HG02763 (cell line): ENCODE measurements at regions not wholly inside any gene's neighbourhood (a gene's known extent, or its start where the extent isn't known, plus 50 kb on each side); places are given as distances from the start of the nearest gene placed in this dataset.

Experiments used
- ATAC-seq: cut with Tn5 transposase; IDR thresholded peaks from one replicate; pipeline ENCODE4 v1.9.1; 2021; ENCODE audit warnings: mild to moderate bottlenecking, moderate library complexity; ENCODE audit not compliant: unreplicated experiment

DNA sequence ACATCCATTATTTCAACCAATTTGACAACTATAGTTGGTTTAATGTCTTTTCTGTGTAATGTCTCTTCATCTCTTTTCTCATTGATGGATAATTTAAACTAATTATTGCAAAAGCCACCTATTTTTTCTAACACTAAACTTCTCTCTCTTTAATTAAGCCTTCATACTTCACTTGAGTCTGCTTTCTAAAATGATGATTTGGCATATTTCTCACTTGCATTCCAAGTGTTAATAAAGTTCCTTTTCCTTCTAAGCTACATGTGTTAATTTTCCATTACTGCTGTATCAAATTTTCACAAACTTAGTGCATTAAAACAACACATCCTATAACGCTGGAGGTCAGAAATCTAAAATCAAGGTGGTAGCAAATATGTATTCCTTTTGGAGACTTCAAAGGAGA lies 1743.8 kb upstream of the PCDH7 start:
- ATAC-seq = no peak

DNA sequence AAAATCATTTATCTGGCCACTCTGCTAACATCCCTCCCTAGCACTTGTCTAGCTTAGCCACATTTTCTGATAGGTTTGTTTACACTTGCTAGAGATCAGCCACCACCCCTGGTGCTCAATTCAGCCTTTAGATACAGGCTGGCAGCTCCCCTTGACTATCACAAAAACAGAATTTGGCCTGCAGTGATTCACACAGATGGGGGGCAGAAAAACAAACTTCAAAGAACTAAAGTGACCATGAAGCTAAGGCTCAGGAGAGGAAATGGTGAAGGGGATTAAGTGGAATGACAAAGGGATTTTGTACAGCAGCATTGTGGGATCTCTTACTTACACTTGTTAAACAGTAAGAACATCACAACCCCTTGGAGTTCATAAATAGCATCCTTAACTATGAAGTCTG lies 1718.0 kb upstream of the PCDH7 start:
- ATAC-seq = no peak

DNA sequence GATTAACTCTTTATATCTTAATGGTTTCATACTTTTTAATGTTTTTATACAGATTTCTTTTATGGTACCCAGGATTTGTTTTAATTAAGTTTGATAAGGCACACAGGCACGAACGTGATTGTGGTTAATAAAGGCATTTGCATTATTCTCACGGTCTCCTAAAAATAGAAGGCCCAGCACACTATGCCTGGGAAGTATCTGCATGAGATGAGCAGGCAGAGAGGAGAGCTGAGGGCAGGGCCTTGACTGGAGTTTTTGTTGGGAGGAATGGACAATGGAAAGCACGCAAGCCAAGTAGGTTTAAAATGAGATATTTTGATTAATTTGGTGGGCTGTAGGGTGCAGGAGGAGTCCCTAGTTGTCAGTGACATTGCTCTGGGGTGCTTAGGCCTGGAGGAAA lies 1714.3 kb upstream of the PCDH7 start:
- no peak for ATAC-seq

DNA sequence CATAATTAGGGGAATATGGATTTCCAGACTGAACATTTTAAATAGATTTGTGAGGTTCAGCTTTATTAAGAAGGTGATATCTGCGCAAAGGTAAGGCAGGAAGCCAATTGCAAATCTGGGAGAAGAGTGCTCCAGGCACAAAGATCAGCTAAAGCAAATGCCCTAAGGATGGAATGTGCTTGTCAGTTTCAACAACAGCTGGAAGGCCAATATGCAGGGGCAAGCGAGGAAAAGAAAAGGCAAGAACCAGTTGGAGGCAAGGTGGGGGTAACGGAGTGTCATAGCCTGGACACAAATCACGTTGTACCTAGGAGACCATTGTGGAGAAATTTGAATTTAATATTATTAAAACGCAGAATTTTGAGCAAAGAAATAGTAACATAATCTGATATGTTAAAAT lies 1710.3 kb upstream of the PCDH7 start:
- ATAC-seq = no peak

DNA sequence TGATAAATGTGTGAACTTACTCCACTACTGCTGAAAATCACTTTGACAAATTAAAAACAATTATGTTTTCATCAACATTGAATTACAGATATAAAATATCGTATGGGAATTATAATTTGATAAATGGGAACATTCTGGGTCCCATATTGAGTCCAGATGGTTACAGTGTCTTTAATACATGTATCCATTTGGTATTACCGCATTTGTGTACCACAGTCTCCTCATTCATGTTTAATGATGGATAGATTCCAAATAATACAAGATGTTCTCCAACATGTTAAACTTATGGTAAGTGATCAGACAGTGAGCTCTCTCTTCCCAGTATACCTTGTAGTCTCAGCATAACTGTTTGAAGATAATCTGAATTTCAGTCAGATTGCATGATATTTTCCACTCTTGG lies 1706.8 kb upstream of the PCDH7 start:
- ATAC-seq = no peak

- no peak for ATAC-seq
Measured at GRCh38 chr4:29014555-29014954, 1705.6 kb upstream of the PCDH7 start.

DNA sequence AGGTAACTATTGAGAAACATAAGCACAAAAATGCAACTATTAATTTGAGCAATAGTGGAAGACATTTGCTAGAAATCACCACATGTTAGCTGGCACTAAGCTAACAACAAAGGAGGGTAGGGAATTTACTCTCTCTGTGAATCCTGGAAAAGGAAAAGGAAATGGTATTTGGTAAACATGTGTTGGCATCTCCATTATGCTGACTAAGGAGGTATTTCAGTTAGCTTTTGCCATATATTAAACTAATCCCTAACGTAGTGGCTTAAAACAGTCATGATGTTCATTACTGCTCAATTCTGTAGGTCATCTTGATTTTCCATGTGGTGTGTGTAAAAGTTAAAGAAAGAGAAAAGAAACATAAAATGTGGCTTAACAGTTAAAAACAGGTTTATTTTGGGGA lies 1686.5 kb upstream of the PCDH7 start:
- ATAC-seq = no peak

GRCh38 chr4:29037501-29037900 lies 1682.7 kb upstream of the PCDH7 start:
- ATAC-seq = no peak

DNA sequence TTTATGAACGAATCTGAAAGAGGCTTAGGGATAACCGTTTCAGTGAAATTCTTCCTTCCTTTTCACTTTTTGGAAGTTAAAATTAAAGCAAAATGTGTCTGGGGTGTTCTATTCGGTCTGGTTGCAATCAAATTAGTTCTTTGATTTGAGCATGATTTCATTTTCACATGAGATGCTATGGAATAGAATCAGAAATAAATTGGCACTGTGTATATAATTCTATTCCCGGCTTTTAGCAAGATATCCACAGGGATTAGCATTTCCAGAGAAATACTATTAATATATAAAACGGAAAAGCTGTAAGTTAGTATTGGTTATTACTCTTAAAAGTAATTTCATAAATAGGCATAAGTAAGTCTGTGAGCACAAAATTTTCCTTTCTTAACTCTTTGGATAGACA lies 1676.8 kb upstream of the PCDH7 start:
- ATAC-seq = no peak

DNA sequence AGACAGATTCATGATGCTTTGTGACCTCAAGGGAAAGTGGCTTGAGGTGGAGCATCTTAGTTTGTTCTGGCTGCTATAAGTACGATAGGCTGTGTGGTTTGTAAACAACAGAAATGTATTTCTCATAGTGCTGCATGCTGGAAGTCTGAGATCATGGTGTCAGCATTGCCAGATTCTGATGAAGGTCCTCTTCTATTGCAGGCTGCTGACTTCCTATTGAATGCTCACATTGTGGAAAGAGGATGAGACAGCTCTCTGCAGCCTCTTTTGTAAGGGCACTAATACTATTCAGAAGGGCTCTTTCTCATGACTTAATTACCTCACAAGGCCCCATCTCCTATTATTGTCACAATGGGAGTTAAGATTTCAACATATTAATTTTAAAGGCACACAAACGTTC lies 1674.0 kb upstream of the PCDH7 start:
- no peak for ATAC-seq

DNA sequence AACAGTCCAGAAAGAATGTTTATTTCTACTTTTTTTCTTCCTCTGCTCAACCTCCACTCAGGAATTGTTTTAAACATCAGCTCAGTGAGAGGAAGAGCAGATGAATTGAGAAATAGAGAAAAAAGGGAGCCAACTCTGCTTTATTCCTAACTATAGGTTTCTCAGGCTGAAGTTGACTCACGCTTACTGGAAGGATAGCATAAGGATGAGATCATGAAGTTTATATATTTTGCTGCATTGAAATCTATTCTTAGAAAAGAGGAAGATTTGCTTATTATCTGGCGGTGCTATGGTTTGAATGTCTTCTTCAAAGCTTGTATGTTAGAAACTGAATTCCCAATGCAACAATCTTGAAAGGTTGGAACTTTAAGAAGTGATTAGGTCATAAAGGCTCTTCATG lies 1673.4 kb upstream of the PCDH7 start:
- ATAC-seq = no peak

- ATAC-seq = no peak
Measured at GRCh38 chr4:29047341-29048041, 1672.7 kb upstream of the PCDH7 start.

DNA sequence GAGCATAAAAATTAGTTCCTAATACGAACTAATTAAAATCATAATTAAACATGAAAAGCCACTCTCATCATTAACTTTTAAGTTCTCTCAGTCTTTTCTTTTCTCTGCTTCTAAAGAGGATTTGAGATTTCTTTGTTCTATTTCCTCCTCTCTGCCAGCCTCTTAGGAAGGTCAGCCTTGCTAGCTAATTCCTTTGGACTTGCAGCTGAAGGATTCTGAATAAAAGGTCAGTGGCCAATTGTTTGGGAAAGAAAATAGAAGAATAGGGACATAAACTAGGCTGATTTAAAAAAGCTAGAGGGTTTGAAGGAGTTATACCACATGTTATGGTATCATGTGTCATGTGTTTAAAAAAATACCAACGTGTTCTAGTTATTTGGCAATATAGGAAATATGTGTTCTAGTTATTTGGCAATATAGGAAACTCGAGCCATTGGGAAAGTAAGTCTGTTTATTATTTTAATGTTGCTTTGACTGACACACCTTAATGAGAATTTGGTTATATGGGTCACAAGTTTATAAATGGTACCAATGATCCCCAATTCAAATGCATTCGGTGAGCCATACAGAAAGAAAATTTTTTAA lies 1668.7 kb upstream of the PCDH7 start:
- no peak for ATAC-seq

DNA sequence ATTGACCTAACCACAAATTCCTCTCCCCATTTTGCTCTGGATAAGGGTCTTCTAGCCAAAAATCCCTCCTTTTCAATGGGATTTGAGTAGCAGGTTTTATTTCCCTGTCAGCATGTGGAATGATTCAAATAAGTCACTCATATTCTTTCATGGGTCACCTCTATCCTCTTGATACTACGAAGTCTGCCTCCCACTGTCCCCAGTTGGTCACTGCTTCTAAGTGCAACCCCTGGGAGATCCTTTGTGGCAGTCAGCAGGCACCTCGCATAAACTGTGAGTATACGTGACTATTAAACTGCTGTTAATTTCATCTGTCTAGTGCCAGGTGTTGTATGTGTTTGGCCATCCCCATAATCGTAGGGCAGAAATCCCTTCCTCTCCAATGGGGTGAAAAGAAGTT lies 1667.9 kb upstream of the PCDH7 start:
- no peak for ATAC-seq

DNA sequence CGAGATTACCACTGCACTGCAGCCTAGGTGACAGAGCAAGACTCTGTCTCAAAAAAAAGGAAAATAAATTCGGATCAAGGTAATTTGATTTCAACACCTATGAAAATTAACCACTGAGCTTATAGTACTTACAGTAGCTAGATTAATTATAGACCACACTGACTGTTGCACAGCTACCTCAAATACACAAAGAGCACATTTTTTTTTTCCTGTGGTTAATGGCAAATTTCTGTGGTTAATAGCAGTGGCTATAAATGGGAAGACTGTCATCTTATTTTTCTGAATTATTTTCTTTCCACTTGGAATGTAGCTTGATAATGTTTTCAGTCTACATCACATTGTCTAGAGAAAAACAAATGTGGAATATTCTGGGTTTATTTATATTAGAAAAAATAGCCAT lies 1661.6 kb upstream of the PCDH7 start:
- ATAC-seq = no peak

DNA sequence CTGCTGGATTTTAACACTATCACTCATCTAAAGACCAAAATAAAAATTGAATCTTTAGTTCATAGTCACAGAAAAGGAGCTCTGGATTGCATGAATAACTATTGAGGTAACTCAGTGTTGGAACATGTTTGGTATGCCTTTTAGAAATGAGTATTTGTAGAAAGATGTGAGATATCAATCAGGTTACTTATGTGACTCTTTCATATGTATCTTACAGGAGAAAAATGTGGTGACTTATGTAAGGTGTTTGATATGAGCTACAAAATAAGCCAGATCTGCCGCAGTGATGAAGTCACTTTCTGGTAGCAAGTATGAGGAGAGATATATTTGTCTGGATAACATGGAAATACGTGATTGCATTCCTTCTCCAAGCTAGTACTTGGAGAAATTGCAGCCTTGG lies 1653.3 kb upstream of the PCDH7 start:
- no peak for ATAC-seq

DNA sequence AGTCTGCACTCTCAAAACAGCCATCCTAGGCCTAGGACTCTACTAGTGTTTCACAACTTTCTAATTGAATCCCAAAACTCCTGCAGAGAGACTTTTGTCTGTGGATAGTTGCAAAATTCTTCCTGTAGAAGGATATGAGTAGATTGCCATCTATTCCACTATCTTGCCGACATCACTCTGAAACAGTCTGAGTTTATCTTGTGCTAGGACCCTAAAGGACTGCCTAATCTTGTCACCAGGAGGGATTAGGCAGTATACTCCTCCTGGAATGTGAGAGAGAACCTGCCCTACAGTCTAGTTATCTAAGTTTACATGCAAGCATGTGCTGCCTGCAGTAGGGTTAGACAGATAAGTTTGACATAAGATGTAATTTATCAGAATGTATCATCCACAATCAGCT lies 1646.6 kb upstream of the PCDH7 start:
- ATAC-seq = no peak

- ATAC-seq = no peak
Measured at GRCh38 chr4:29075366-29075765, 1644.8 kb upstream of the PCDH7 start.

- ATAC-seq = no peak
Measured at GRCh38 chr4:29079260-29079659, 1640.9 kb upstream of the PCDH7 start.

DNA sequence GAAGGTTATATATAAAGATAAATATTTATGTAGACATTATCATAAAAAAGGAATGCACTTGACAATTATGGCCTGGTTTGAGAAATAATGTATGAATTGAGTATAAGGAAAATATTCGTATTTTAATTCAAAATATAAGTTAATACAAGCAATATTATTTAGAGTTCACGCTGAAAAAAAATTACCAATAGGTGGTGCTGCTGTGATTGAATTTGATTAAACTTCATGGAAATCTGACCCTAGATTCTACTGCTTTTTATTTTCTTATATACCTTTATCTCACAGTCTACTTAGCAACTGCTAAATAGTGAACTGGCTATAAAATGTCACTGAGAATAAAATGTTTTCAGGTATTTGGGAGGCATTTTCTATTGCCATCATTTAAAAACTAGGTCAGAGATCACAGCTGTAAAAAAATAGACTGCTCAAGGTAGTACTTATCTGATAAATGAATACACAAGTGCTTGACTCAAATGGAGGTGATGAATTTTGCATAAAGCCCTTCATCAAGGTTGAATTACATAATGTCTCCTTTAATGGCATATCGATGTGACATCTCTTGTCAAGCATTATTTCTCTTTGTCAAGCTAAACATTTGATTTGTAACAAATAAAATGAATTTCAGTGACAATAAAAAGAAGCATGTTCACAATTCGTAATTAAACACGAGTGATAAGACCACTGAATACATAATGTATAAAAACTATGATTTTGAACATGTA lies 1638.8 kb upstream of the PCDH7 start:
- ATAC-seq = no peak

DNA sequence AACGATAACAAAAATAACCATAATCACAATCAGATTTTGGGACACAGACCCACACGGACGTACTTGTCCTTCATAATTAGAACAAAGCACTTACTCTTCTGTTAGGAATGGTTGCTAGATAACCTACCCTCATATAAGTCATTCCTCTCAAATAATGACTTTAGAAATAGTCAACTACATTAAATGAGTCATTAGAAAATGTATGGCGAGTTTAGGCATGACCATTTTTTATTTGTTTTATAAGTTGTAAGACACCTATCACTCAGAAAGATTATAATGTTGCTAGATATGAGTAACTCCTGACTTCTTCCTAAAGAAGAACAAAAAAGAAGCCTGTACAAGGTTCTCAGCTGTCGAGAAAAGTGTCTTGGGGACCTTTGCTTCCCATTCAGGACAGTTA lies 1637.5 kb upstream of the PCDH7 start:
- no peak for ATAC-seq

DNA sequence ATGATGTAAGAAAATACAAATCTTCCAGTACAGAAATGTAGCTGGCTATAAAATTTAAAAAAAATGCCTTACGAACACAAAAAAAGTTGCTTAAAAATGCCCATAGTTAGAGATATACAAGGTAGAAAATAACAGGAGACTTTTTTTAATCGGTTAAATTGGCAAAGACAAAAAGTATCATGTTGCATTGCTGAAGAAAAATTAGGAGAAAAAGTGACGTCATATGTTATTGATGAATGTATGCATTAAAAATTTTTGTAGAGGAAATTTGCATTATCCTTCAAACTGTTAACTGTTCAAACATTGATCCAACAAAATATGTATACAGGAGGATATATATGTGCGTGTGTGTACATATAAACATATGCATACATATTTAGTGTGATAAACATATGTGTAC lies 1634.4 kb upstream of the PCDH7 start:
- ATAC-seq = no peak
